ENCODE measurements at regions not wholly inside any gene's neighbourhood (a gene's known extent, or its start where the extent isn't known, plus 50 kb on each side); places are given as distances from the start of the nearest gene placed in this dataset.
"Not testable (repeated sequence)": the region's sequence is repeated elsewhere in the genome, so short reads cannot be mapped to it uniquely, and the experiment has no call there.

- no peak for DNase-seq
- Histone ChIP-seq H3K79me2 (ENCODE audit: low read depth) (no peaks in the 10 kb centered on the region), H3K4me1 (replicated peaks; ENCODE audit: insufficient read depth) (no peaks in the 10 kb centered on the region), H3K27me3 (ENCODE audit: insufficient read depth, low read depth) (no peaks in the 10 kb centered on the region), H4K20me1 (ENCODE audit: insufficient read depth) (no peaks in the 10 kb centered on the region), H2AFZ (no peak overlapping the region), H3K4me2 (no peak overlapping the region), H3K36me3 (ENCODE audit: low read depth) (no peaks in the 10 kb centered on the region), H3K4me3 (no peak overlapping the region), H3K9me3 (ENCODE audit: insufficient read depth, low read depth) (no peaks in the 10 kb centered on the region), H3F3A (ENCODE audit: insufficient read depth, low read depth) (no peaks in the 10 kb centered on the region), H3K9me2 (ENCODE audit: insufficient read depth) (no peaks in the 10 kb centered on the region), H3K27ac (no peak overlapping the region)
- CTCF ChIA-PET = no interaction called here
- no TSS peak for BruUV-seq (replicated peaks)
- POLR2A ChIA-PET (ENCODE audit: unreplicated experiment) = no interaction called here
- no peak for TF ChIP-seq EZH2 (IDR thresholded peaks at IDR 0.05; ENCODE audit: low read depth)
- TF ChIP-seq, protein P1, sequence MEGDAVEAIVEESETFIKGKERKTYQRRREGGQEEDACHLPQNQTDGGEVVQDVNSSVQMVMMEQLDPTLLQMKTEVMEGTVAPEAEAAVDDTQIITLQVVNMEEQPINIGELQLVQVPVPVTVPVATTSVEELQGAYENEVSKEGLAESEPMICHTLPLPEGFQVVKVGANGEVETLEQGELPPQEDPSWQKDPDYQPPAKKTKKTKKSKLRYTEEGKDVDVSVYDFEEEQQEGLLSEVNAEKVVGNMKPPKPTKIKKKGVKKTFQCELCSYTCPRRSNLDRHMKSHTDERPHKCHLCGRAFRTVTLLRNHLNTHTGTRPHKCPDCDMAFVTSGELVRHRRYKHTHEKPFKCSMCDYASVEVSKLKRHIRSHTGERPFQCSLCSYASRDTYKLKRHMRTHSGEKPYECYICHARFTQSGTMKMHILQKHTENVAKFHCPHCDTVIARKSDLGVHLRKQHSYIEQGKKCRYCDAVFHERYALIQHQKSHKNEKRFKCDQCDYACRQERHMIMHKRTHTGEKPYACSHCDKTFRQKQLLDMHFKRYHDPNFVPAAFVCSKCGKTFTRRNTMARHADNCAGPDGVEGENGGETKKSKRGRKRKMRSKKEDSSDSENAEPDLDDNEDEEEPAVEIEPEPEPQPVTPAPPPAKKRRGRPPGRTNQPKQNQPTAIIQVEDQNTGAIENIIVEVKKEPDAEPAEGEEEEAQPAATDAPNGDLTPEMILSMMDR (conservative IDR thresholded peaks at IDR 0.05) = no peak
- intact Hi-C loops (cut with micrococcal nuclease; ENCODE audit: unreplicated experiment) = no loop called here
Measured at GRCh38 chr3:173214576-173214975, 73.5 kb upstream of the SPATA16 start.

- no TSS peak for BruUV-seq (replicated peaks)
- TF ChIP-seq, protein P1 (conservative IDR thresholded peaks at IDR 0.05) = no peak
- TF ChIP-seq EZH2 (IDR thresholded peaks at IDR 0.05; ENCODE audit: low read depth) = no peak
- Histone ChIP-seq H3K9me3 (ENCODE audit: insufficient read depth, low read depth) (no peaks in the 10 kb centered on the region), H2AFZ (no peak overlapping the region), H3K27ac (no peak overlapping the region), H3K79me2 (ENCODE audit: low read depth) (no peaks in the 10 kb centered on the region), H3F3A (ENCODE audit: insufficient read depth, low read depth) (no peaks in the 10 kb centered on the region), H3K4me1 (replicated peaks; ENCODE audit: insufficient read depth) (no peaks in the 10 kb centered on the region), H3K9me2 (ENCODE audit: insufficient read depth) (no peaks in the 10 kb centered on the region), H3K36me3 (ENCODE audit: low read depth) (no peaks in the 10 kb centered on the region), H3K4me2 (no peak overlapping the region), H3K4me3 (no peak overlapping the region), H4K20me1 (ENCODE audit: insufficient read depth) (no peaks in the 10 kb centered on the region), H3K27me3 (ENCODE audit: insufficient read depth, low read depth) (no peaks in the 10 kb centered on the region)
- intact Hi-C loops (cut with micrococcal nuclease; ENCODE audit: unreplicated experiment) = no loop called here
- no peak for DNase-seq
- ChIA-PET CTCF (no interaction called here), POLR2A (ENCODE audit: unreplicated experiment) (no interaction called here)
Measured at GRCh38 chr3:173199568-173199967, 58.5 kb upstream of the SPATA16 start.

DNA sequence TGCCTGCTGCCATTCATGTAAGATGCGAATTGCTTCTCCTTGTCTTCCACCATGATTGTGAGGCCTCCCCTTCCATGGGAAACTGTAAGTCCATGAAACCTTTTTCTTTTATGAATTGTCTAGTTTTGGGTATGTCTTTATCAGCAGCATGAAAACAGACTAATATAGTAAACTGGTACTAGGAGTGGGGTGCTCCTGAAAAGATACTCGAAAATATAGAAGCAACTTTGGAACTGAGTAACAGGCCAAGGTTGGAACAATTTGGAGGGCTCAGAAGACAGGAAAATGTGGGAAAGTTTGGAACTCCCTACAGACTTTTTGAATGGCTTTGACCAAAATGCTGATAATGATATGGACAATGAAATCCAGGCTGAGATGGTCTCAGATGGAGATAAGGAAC is 53.8 kb upstream of the SPATA16 start:
- H4K20me1 ChIP-seq (ENCODE audit: insufficient read depth); DNase-seq; H3F3A ChIP-seq (ENCODE audit: insufficient read depth, low read depth); H3K4me1 ChIP-seq (replicated peaks; ENCODE audit: insufficient read depth); CTCF ChIA-PET; H3K27ac ChIP-seq; H3K79me2 ChIP-seq (ENCODE audit: low read depth); H3K9me2 ChIP-seq (ENCODE audit: insufficient read depth); POLR2A ChIA-PET (ENCODE audit: unreplicated experiment); H3K4me3 ChIP-seq; H3K36me3 ChIP-seq (ENCODE audit: low read depth); H3K27me3 ChIP-seq (ENCODE audit: insufficient read depth, low read depth); H2AFZ ChIP-seq; intact Hi-C loops (cut with micrococcal nuclease; ENCODE audit: unreplicated experiment); H3K9me3 ChIP-seq (ENCODE audit: insufficient read depth, low read depth); BruUV-seq (replicated peaks); H3K4me2 ChIP-seq: not testable (repeated sequence)

DNA sequence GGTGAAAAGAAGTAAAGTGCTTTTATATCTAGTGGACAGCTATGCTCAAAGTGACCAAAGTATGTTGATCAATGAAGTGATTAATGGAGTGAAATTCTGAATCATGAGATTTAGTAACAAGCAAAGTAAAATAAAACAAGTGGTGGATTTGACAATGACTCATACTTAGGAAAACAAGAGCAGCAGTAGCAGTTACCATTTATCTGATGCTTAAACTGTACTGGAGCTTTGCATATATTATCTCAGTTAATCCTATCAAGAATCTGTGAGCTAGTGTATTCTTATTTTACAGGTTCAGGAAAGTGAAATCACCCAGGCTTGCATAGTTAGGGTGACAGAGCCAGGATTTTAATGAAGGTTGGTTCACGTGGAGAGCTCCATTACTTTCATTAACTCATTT is 50.6 kb upstream of the SPATA16 start:
- H3F3A ChIP-seq (ENCODE audit: insufficient read depth, low read depth) = no peaks in the 10 kb centered on the region
- no peaks in the 10 kb centered on the region for H3K79me2 ChIP-seq (ENCODE audit: low read depth)
- H3K4me2 ChIP-seq = no peak overlapping the region
- intact Hi-C loops (cut with micrococcal nuclease; ENCODE audit: unreplicated experiment) = no loop called here
- H3K27me3 ChIP-seq (ENCODE audit: insufficient read depth, low read depth) = no peaks in the 10 kb centered on the region
- POLR2A ChIA-PET (ENCODE audit: unreplicated experiment) = no interaction called here
- H3K27ac ChIP-seq = no peak overlapping the region
- no peaks in the 10 kb centered on the region for H3K36me3 ChIP-seq (ENCODE audit: low read depth)
- 0 out of 2 replicates have a peak, but pooled peaks cover 4% of the 10 kb centered on the region for H3K9me3 ChIP-seq (ENCODE audit: insufficient read depth, low read depth)
- H3K4me1 ChIP-seq (replicated peaks; ENCODE audit: insufficient read depth) = no peaks in the 10 kb centered on the region
- no peak overlapping the region for H3K4me3 ChIP-seq
- TF ChIP-seq EZH2 (IDR thresholded peaks at IDR 0.05; ENCODE audit: low read depth) = no peak
- TF ChIP-seq, protein P1 (conservative IDR thresholded peaks at IDR 0.05) = no peak
- H2AFZ ChIP-seq = no peak overlapping the region
- CTCF ChIA-PET = no interaction called here
- H3K9me2 ChIP-seq (ENCODE audit: insufficient read depth) = no peaks in the 10 kb centered on the region
- H4K20me1 ChIP-seq (ENCODE audit: insufficient read depth) = no peaks in the 10 kb centered on the region
- DNase-seq = no peak
- no TSS peak for BruUV-seq (replicated peaks)
